HL-60 (cell line): ENCODE measurements at regions not wholly inside any gene's neighbourhood (a gene's known extent, or its start where the extent isn't known, plus 50 kb on each side); places are given as distances from the start of the nearest gene placed in this dataset.

ENCODE experiments used
- CTCF ChIP-seq: IDR thresholded peaks from one replicate; pipeline ENCODE4 v1.5.1; 2011; ENCODE audit warnings: low read length, control low read depth, inconsistent platforms; ENCODE audit not compliant: insufficient read depth
- GABPA ChIP-seq: IDR thresholded peaks from 2 replicates; pipeline ENCODE4 v1.6.1; 2012; ENCODE audit warnings: low read depth

GRCh38 chr18:38695559-38696280 lies 1130.1 kb upstream of the CELF4 start:
- TF ChIP-seq CTCF (no peak), GABPA (no peak)
